ENCODE measurements at regions not wholly inside any gene's neighbourhood (a gene's known extent, or its start where the extent isn't known, plus 50 kb on each side); places are given as distances from the start of the nearest gene placed in this dataset.

DNA sequence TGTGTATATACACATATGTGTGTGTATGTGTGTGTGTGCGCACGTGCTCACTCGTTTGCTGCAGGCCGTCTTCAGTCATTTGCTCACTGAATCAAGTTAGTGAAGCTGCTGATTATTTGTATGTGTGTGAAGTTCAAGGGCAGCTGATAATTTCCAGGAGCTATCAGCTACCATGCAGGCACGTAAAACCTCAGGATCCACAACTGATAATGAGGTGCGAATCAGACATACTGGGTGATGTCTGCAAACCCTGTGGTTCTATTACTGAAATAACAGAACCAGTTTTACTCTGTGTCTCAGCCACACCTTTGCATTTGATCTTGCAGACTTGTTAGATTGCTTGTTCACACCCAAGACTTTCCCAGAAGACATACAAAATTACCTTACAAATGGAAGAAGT lies 257.6 kb downstream of the TAF11L14 start:
- Histone ChIP-seq H3K4me1 (ENCODE audit: low read depth) (no peaks in the 10 kb centered on the region), H3K27ac (no peak overlapping the region), H3K27me3 (no peaks in the 10 kb centered on the region), H3K9me3 (ENCODE audit: low read depth) (no peaks in the 10 kb centered on the region), H3K4me3 (no peak overlapping the region), H3K36me3 (no peaks in the 10 kb centered on the region)
- no peak for DNase-seq (ENCODE audit: low read depth in 1 of 2, low spot score in 1 of 2)
- no peak for TF ChIP-seq CTCF (IDR thresholded peaks at IDR 0.05; ENCODE audit: low read depth, low read length)

DNA sequence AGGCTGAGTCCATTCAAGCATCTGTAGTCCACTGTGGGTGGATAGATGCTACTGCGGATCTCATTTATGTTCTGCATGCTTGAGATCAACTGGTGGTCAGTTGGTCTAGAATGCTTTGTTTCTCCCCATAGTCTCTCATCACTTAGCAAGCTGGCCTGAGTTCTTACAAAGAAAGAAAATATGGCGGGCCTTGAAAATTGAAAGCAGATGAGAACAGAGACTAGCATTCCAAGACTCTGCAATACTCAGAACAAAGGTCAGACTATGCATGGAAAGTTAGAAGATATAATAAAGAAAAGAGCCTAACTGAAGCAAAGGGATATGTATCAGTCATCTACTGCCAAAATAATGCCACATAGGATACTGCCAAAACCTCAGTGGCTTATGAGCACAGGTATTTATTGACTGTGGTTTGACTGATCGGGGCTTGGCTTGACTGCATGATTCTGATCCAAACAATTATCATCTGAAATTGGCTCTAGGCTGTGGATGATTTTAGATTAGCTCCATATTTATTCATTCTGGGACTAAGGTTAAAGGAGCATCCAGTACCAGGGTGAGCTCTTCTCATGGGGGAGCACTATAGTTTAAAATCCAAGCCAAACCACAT lies 258.9 kb downstream of the TAF11L14 start:
- Histone ChIP-seq H3K9me3 (ENCODE audit: low read depth) (no peaks in the 10 kb centered on the region), H3K4me1 (ENCODE audit: low read depth) (no peaks in the 10 kb centered on the region), H3K36me3 (no peaks in the 10 kb centered on the region), H3K4me3 (no peak overlapping the region), H3K27ac (no peak overlapping the region), H3K27me3 (no peaks in the 10 kb centered on the region)
- TF ChIP-seq CTCF (IDR thresholded peaks at IDR 0.05; ENCODE audit: low read depth, low read length), result no peak
- DNase-seq (ENCODE audit: low read depth in 1 of 2, low spot score in 1 of 2), result no peak

GRCh38 chr5:17895288-17896033 lies 261.2 kb downstream of the TAF11L14 start:
- Histone ChIP-seq H3K36me3 (no peaks in the 10 kb centered on the region), H3K9me3 (ENCODE audit: low read depth) (no peaks in the 10 kb centered on the region)

DNA sequence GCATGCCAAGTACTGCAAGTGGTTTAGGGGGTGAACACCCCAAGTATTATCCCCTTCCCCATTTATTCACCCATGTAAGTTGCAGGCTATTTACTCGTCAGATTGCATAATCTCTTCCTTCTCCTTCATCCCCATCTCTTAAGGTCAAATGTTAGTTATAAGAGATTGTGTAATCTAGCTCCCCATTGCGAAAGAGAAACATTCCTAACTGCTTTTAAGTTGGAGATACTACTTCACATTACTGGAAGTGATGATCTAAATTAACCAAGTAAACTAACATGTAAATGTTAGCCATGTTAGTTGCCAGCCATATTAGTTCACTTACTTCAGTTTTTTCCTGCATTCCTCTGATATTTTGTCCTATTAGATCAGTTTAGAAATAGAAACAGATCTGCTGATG lies 262.3 kb downstream of the TAF11L14 start:
- H3K36me3 ChIP-seq, result no peaks in the 10 kb centered on the region
- no peaks in the 10 kb centered on the region for H3K27me3 ChIP-seq
- no peak overlapping the region for H3K27ac ChIP-seq
- DNase-seq (ENCODE audit: low read depth in 1 of 2, low spot score in 1 of 2), result peak in 1 of 2 donors; percentile 1
- H3K4me1 ChIP-seq (ENCODE audit: low read depth), result no peaks in the 10 kb centered on the region
- no peak for TF ChIP-seq CTCF (IDR thresholded peaks at IDR 0.05; ENCODE audit: low read depth, low read length)
- no peaks in the 10 kb centered on the region for H3K9me3 ChIP-seq (ENCODE audit: low read depth)
- no peak overlapping the region for H3K4me3 ChIP-seq

More at GRCh38 chr5:17895288-17896033, 261.2 kb downstream of the TAF11L14 start:
- no peak for DNase-seq (ENCODE audit: low read depth in 1 of 2, low spot score in 1 of 2)
- Histone ChIP-seq H3K27ac (no peak overlapping the region), H3K4me1 (ENCODE audit: low read depth) (no peaks in the 10 kb centered on the region), H3K27me3 (no peaks in the 10 kb centered on the region), H3K4me3 (no peak overlapping the region)
- TF ChIP-seq CTCF (IDR thresholded peaks at IDR 0.05; ENCODE audit: low read depth, low read length), result no peak

GRCh38 chr5:17897776-17898175 lies 263.5 kb downstream of the TAF11L14 start:
- H3K4me1 ChIP-seq (ENCODE audit: low read depth), result no peaks in the 10 kb centered on the region
- H3K4me3 ChIP-seq, result no peak overlapping the region
- H3K36me3 ChIP-seq, result no peaks in the 10 kb centered on the region
- DNase-seq (ENCODE audit: low read depth in 1 of 2, low spot score in 1 of 2), result no peak
- no peaks in the 10 kb centered on the region for H3K27me3 ChIP-seq
- H3K9me3 ChIP-seq (ENCODE audit: low read depth), result no peaks in the 10 kb centered on the region
- TF ChIP-seq CTCF (IDR thresholded peaks at IDR 0.05; ENCODE audit: low read depth, low read length), result no peak
- no peak overlapping the region for H3K27ac ChIP-seq

All from cardiac muscle cell (in vitro differentiated cells and primary cell).